ENCODE measurements at regions not wholly inside any gene's neighbourhood (a gene's known extent, or its start where the extent isn't known, plus 50 kb on each side); places are given as distances from the start of the nearest gene placed in this dataset.

- no peak for DNase-seq
These were observed 205.9 kb downstream of the BMP7 start for GRCh38 chr20:57060407-57061050.

- peak; percentile 39 for DNase-seq
These were observed 205.2 kb downstream of the BMP7 start for GRCh38 chr20:57061051-57061900.

DNA sequence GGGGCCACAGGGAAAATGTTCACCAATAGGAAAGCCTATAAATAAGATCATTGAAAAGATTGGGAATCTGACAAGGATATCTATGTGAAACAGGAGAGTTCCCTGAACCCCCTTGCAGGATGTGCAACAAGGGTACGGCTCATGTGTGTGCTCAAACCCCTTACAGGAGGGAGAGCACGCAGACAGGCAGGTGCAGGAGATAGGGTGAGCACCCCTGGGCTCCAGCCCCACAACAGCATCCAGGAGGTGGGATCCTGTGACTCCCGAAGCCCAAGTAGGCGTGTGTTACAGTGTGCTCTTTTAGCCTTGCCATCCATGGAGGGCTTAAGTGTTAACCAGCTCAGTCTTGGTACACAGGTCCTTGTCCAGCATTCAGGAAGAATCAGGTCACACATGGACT, 204.2 kb downstream of the BMP7 start:
- DNase-seq = no peak

DNA sequence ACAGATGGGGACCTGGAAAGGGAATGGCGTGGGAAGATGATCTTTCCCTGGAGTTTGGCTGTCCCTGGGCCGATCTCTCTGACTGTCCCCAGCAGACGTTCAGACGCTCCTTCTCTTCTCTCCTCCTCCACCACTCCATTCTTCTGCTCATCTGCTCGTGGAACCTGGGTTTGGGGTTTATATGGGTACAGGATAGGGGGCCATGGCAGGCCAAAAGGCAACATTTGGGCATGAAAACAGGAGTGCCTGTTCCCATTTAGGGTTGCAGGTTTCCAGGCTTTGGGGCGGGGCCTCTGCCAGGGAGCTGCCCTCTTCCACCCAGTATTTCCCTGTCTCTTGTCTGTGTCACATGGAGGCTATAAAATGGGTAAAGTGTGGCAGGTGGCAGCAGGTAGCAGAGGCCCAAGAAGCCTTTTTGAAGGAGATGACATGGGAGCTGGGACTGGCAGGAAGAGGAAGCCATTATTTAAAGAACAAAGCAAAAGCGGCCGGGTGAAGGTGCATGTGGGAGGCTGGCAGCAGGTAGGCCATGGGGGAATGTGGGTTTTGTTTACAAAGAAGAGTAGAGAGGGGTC, 203.7 kb downstream of the BMP7 start:
- no peak for DNase-seq

- DNase-seq = no peak
These were observed 201.6 kb downstream of the BMP7 start for GRCh38 chr20:57064836-57065235.

GRCh38 chr20:57065646-57066045, 200.8 kb downstream of the BMP7 start:
- no peak for DNase-seq

DNA sequence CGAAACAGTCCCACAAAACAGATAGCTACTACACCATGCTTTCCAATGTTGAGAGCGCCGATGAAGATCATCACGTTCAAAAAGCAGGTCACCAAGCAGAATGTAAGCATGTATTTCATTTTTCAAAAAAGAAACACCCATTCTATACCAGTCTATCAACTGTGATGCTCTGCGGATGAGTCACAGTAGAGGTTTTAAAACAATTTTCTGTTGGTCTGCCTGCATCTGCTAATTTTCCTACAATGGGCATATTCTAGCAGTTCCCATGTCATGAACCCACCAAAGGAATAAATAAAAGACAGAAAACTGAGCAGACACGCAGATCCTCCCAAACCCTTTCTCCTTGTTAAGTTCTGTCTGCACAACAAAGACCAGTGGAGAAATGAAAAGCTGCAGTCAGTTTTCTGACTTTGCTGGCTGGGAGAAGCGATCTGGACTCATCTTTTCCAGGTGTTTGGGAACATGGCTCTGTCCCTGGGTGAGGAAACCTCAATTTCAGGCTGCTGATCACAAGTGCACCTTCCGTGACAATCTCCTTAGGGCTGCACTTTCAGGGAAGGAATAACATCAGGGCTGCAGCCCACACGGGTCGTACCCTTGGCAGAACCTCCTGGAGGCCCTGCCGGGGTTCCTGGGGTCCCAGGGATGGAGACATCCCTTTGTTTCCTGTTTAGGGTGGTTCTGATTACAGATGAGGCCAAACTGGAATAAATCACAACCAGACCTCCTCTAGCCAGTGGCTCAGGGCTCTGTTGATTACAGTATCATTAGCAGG, 200.1 kb downstream of the BMP7 start:
- no peak for DNase-seq

GRCh38 chr20:57069442-57069841, 197.0 kb downstream of the BMP7 start:
- no peak for DNase-seq

DNA sequence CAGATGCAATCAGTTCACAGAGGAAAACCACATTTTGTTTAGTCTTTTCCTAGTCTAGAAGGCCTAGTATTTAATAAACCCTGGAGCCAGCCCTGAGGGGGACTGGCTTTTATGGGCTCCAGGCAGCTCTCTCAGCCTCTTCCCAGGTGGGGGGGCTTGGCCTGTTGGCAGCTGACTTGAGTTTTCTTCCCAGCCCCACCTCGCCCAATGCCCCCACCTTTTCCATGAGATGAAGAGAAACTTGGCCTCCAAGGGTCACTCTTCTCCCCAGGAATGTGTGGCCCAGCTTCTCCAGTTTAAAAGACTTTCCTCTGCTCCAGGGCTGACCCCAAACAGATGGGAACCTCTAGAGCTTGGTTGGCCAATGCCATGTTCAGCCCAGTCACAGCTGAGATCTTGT, 196.1 kb downstream of the BMP7 start:
- no peak for DNase-seq

GRCh38 chr20:57071283-57071731, 195.1 kb downstream of the BMP7 start:
- DNase-seq = no peak

- DNase-seq = no peak
These were observed 194.4 kb downstream of the BMP7 start for GRCh38 chr20:57071954-57072583.

- DNase-seq = no peak
These were observed 193.0 kb downstream of the BMP7 start for GRCh38 chr20:57073402-57073801.

- no peak for DNase-seq
These were observed 192.1 kb downstream of the BMP7 start for GRCh38 chr20:57074386-57074785.

DNA sequence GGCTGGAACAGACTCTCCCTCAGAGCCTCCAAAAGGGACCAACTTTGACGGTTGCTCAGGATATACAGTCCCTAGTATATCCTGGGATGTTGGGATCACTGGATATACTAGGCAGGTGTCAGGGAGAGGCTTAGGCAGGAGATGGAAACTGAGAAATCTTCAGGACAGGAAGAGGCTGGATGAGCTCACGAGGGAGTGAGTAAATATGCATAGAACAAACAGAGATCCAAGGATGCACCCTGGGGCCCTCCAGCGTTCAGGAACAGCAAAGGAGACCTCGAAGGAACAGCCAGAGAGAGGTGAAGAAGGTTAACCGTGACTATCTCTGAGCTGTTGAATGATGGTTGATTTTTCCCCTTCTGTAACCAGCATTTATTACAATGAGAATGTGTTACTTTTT, 191.3 kb downstream of the BMP7 start:
- no peak for DNase-seq

DNA sequence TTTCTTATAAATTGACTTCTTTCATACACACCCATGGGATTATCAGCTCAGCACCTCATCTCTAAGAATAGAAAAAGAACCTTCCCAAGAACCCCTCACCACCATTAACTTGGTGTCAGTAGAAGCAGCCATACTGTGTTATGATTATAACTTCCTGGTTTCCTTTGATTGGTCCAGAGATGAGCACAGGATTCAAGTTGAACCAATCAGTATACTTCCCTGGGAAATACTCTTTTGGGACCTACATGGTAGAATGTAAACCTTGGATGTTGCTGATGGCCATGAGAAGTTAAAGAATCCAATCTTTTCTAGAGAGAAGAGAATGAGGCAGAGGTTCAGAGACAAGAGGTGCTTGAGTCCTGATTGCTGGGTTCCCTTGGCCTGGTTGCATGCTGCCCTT, 190.8 kb downstream of the BMP7 start:
- no peak for DNase-seq

- DNase-seq = no peak
These were observed 190.2 kb downstream of the BMP7 start for GRCh38 chr20:57076152-57076652.

GRCh38 chr20:57076951-57077350, 189.5 kb downstream of the BMP7 start:
- no peak for DNase-seq

DNA sequence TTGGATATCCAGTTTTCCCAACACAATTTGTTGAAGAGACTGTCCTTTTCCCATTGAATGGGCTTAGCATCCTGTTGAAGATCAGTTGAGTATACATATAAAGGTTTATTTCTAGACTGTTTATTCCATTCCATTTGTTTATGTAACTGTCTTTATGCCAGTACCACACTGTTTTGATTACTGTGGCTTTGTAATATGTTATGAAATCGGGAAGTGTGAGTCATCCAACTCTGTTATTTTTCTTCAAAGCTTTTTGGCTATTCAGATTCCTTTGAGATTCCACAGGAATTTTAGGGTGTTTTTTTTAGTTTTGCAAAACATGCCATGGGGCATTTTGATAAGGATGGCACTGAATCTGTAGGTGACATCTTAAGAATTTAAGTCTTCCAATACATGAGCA, 188.3 kb downstream of the BMP7 start:
- no peak for DNase-seq

- DNase-seq = no peak
These were observed 187.1 kb downstream of the BMP7 start for GRCh38 chr20:57079031-57080005.

DNA sequence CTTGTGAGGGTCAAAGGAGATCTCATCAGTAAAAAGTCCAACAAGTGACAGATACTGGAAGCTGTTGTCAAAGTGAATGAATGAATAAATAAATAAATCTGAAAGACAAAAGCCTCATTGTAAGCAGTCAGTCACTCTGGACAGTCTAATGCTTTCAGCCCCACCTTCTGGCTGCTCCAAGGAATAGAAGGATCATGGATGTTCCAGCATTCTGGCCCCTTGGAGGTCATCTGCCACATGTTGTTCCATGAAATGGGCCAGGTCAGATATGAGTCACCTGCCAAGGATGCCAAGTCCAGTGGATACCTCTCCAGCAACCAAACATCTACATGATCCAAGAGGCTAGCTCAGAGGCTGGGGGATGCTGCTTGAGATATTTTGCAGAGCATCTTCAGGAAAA, 185.6 kb downstream of the BMP7 start:
- DNase-seq = no peak

All from left kidney (tissue), 1 donor.